ENCODE measurements at regions not wholly inside any gene's neighbourhood (a gene's known extent, or its start where the extent isn't known, plus 50 kb on each side); places are given as distances from the start of the nearest gene placed in this dataset.

- H3K27me3 Mint-ChIP-seq: peaks cover 14% of the 10 kb centered on the region
- H3K4me3 Mint-ChIP-seq (ENCODE audit: low read depth): no peak overlapping the region
- no peaks in the 10 kb centered on the region for H3K9me3 Mint-ChIP-seq (ENCODE audit: low read depth)
- no peaks in the 10 kb centered on the region for H3K36me3 Mint-ChIP-seq (ENCODE audit: insufficient read depth)
- no peaks in the 10 kb centered on the region for H3K4me1 Mint-ChIP-seq (ENCODE audit: low read depth)
- TF ChIP-seq CTCF (IDR thresholded peaks at IDR 0.05; ENCODE audit: unreplicated experiment): no peak
- H3K27ac Mint-ChIP-seq: no peak overlapping the region
- no peak for DNase-seq (ENCODE audit: low spot score, unreplicated experiment)
These were observed 75.9 kb upstream of the PCSK6 start for GRCh38 chr15:101565377-101565776.

- H3K4me3 Mint-ChIP-seq (ENCODE audit: low read depth): no peak overlapping the region
- no peak for TF ChIP-seq CTCF (IDR thresholded peaks at IDR 0.05; ENCODE audit: unreplicated experiment)
- no peaks in the 10 kb centered on the region for H3K9me3 Mint-ChIP-seq (ENCODE audit: low read depth)
- no peaks in the 10 kb centered on the region for H3K4me1 Mint-ChIP-seq (ENCODE audit: low read depth)
- no peaks in the 10 kb centered on the region for H3K36me3 Mint-ChIP-seq (ENCODE audit: insufficient read depth)
- DNase-seq (ENCODE audit: low spot score, unreplicated experiment): no peak
- peaks cover 25% of the 10 kb centered on the region for H3K27me3 Mint-ChIP-seq
- no peak overlapping the region for H3K27ac Mint-ChIP-seq
These were observed 73.8 kb upstream of the PCSK6 start for GRCh38 chr15:101563176-101563796.

GRCh38 chr15:101562428-101563059 is 73.0 kb upstream of the PCSK6 start:
- TF ChIP-seq CTCF (IDR thresholded peaks at IDR 0.05; ENCODE audit: unreplicated experiment): no peak
- no peak for DNase-seq (ENCODE audit: low spot score, unreplicated experiment)
- no peaks in the 10 kb centered on the region for H3K9me3 Mint-ChIP-seq (ENCODE audit: low read depth)
- peaks cover 26% of the 10 kb centered on the region for H3K27me3 Mint-ChIP-seq
- no peaks in the 10 kb centered on the region for H3K36me3 Mint-ChIP-seq (ENCODE audit: insufficient read depth)
- no peak overlapping the region for H3K27ac Mint-ChIP-seq
- no peak overlapping the region for H3K4me3 Mint-ChIP-seq (ENCODE audit: low read depth)
- no peaks in the 10 kb centered on the region for H3K4me1 Mint-ChIP-seq (ENCODE audit: low read depth)

- DNase-seq (ENCODE audit: low spot score, unreplicated experiment): no peak
- Mint-ChIP-seq H3K27ac (no peak overlapping the region), H3K9me3 (ENCODE audit: low read depth) (no peaks in the 10 kb centered on the region), H3K36me3 (ENCODE audit: insufficient read depth) (no peaks in the 10 kb centered on the region), H3K4me3 (ENCODE audit: low read depth) (no peak overlapping the region), H3K27me3 (peaks cover 24% of the 10 kb centered on the region), H3K4me1 (ENCODE audit: low read depth) (no peaks in the 10 kb centered on the region)
- TF ChIP-seq CTCF (IDR thresholded peaks at IDR 0.05; ENCODE audit: unreplicated experiment): no peak
These were observed 72.0 kb upstream of the PCSK6 start for GRCh38 chr15:101561584-101561906.

GRCh38 chr15:101560722-101561583 is 71.4 kb upstream of the PCSK6 start:
- H3K9me3 Mint-ChIP-seq (ENCODE audit: low read depth): no peaks in the 10 kb centered on the region
- peaks cover 21% of the 10 kb centered on the region for H3K27me3 Mint-ChIP-seq
- H3K36me3 Mint-ChIP-seq (ENCODE audit: insufficient read depth): no peaks in the 10 kb centered on the region
- no peaks in the 10 kb centered on the region for H3K4me1 Mint-ChIP-seq (ENCODE audit: low read depth)
- DNase-seq (ENCODE audit: low spot score, unreplicated experiment): no peak
- TF ChIP-seq CTCF (IDR thresholded peaks at IDR 0.05; ENCODE audit: unreplicated experiment): no peak
- H3K4me3 Mint-ChIP-seq (ENCODE audit: low read depth): no peak overlapping the region
- no peak overlapping the region for H3K27ac Mint-ChIP-seq

Data from progenitor cell of endocrine pancreas (in vitro differentiated cells).